Amniotic epithelial cell (primary cell): ENCODE measurements at regions not wholly inside any gene's neighbourhood (a gene's known extent, or its start where the extent isn't known, plus 50 kb on each side); places are given as distances from the start of the nearest gene placed in this dataset.
"Not testable (repeated sequence)": the region's sequence is repeated elsewhere in the genome, so short reads cannot be mapped to it uniquely, and the experiment has no call there.

Experiments
- DNase-seq: peaks from one replicate; pipeline ENCODE4 v3.0.0-alpha.2; 2010; ENCODE audit warnings: low read depth

DNA sequence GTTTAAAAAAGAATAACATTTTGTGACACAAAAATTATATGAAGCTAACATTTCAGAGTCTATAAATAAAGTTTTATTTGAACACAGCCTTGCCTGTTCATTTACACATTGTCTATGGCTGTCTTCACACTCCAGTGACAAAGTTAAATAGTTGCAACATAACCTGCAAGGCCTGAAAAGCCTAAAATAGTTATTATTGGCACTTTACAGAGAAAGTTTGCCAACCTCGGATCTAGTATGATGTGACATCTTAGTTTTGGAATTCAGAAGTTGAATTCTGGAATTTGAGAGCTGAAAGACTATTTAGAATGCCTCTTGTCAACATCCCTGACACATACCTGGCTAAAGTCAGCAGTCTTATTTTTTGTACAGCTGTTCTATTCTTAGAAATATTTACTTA, 68.3 kb downstream of the DYRK2 start:
- DNase-seq: peak; percentile 20

DNA sequence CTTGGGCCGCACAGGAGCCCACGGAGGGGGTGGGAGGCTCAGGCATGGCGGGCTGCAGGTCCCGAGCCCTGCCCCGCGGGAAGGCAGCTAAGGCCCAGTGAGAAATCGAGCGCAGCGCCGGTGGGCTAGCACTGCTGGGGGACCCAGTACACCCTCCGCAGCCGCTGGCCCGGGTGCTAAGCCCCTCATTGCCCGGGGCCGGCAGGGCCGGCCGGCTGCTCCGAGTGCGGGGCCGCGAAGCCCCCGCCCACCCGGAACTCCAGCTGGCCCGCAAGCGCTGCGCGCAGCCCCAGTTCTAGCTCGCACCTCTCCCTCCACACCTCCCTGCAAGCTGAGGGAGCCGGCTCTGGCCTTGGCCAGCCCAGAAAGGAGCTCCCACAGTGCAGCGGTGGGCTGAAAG, 70.8 kb downstream of the DYRK2 start:
- DNase-seq: not testable (repeated sequence)

DNA sequence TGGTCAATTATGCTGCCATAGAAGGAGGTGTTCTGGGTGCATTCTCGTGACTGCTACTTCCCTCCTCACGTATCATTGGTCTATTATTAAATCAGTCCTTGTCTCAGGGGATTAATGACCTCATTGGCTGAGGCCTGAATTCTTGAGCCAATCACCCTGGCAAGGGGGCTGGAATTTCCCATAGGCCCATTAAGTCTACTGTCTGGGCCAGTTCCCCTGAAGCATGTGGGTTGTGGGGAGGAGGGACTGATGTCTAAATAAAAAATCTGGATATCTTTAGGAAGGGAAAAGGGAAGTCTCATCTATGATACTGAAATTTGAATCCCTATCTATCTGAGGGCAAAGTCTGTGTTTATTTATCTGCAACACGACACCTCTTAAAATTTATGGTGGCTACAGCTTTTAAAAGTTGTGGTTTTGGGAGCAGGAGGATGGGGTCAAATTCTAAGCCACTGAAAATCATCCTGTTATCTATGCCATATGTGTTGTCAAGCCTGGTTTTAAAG, 71.9 kb downstream of the DYRK2 start:
- peak; percentile 71 for DNase-seq

DNA sequence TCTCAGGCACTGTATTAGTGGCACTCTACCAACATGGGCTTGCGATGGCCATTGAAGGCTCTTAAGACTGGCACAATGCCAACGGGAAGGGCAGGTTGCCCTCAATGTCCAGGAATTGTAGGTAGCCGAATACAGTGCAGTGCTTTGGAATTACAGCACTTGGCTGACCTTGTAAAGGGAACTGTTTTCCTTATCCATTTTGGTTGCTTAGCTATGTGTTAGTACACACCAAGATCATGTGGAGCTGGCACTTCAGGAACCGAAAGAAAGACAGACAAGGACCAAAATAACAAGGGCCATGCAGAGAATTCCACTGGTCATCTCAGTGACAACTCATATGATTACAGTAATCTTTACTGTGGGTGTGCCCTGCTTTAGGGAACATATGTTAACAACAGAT, 72.7 kb downstream of the DYRK2 start:
- peak; percentile 18 for DNase-seq

DNA sequence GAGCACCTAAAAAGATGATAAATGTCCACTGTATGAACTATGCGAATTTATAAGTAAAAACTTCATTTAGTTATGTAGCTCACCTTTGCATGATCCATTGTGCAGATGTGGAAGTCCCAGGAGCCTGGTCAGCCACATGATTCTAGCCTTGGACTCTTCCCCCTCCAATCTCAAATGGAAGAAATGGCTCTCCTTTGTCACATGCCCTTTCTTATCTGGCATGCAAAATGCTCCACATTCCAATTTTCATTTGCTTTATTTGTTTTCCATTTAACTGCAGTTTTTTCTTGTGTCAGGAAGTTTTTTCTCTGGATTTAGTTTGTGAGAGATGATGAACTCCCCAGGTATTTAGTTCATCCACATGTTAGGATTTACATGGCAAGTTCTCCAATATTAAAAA, 73.8 kb downstream of the DYRK2 start:
- DNase-seq: no peak

DNA sequence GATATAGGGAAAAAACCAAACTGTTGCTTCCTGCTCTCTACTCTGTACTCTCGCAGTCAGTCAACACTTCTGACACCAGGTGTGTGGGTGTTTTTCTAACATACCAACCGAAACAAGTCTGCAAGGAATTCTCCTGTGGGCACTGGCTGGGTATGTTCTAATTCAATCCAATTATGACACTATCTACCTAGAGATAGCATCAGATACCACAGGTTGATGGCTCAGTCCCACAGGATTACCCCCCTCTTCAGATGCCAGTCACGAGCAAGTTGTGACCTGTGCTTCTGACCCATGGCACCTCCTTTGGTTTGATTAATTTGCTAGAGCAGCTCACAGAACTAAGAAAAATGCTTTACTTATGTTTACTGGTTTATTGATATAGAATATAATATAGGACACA, 78.3 kb downstream of the DYRK2 start:
- DNase-seq: no peak

DNA sequence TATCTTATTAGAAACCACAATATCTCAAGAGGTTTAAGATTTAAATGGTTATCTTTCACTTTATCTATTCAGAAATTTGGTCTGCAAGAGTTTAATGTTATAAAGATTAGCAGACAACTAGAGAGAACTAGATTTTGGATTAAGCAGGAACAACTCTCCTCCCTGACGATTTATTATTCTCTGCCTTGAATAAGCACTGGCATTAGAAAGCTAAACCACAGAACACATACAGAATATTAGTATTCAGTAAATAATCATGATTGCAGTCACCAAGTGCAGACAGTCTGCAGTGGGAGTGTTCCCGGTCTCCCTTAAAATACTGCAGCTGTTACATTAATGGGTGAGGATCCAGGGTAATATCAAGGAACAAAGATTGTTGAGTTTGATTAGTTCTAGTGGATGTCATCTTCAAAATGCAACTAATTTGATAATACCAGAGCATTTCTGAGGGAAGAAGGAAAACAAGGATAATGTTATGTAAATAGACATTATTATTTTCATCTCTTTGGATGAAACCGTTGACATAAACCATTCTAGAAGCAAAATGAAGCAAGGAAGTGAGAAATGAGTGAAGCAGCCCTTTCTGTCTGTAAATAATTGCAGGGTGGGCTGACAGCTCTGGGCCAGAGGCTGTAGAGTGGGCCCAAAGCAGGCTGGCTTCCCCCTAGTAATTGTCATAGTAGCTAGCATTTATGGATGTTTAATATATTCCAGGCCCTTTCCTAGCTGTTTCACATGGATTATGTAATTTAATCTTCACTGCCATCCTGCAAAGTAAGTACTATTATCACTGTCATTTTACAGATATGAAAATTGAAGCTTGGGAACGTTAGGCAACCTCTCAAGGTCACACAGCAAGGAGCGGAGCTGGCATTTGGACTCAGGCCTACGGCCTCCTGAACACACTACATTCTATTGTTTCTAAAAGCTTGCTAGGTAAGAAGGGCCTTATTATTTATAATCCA, 79.4 kb downstream of the DYRK2 start:
- peak; percentile 62 for DNase-seq

DNA sequence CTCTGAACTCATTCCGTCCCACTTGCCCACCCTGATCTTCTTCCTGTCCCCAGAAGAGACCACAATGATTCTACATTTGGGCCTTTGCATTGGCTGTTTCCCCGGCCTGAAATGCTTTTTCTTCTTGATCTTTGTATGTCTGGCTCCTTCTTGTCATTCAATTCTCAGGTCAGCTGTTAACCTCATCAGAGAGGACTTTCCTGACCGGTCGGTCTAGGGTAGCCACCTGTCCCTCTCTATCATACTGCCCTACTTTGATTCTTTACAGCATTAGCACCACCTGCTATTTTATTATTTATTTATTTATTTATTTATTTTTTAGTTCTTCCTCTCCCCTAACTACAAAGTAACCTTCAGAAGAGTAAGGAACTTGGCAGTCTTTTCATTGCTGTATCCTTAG, 84.3 kb downstream of the DYRK2 start:
- no peak for DNase-seq

DNA sequence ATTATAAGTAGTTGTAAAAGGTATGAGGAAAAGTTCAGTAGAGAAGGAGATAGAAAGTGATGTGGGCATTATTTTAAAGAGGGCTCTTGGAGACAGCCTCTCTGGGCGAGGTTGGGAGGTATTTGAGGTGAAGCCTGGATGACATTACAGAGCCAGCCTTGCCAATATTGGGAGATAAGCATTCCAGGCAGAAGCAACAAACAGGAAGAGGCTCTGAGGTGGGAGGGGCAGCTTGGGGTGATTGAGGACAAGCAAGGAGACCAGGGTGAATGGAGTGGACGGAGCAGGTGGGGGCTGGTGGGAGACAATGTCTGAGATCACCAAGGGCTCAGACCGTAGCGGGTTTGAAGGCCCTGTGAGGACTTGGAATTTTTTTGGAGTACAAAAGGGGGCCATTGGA, 87.3 kb downstream of the DYRK2 start:
- no peak for DNase-seq

DNA sequence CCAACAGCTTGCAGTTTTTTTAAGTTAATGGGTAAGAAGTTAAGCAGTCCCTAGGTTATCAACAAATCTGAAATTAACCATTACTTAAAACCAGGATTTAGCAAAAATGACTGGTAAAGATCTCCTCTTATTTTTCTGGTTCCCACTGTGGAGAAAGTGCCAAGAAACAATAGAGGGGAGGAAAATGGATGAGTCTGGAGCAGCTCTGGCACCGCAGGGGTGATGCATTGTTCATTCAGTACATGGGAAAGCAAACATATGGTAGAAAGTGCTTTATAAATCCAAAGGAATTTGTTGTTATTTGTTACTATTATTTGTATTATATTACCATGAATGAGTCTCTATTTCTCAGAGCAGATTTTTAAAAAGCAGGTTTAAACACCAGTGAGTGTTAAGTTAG, 92.2 kb downstream of the DYRK2 start:
- DNase-seq: no peak

DNA sequence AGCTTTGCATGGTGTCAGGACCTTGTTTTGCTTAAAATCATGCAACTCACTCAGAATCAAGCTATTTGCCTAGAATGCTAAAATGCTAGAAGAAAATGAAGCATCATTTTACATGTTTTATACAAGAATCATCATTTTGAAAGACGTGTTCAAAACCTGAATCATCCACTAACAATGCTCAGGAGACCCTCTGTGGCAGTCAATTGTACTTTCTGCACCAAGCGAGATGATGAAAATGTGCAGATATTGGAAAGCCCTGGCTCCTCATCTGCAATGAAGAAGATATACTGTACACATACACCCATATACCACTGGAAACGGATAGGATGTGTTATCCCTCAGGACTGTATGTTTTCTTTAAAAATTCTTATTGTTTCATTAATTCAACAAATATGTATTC, 92.7 kb downstream of the DYRK2 start:
- no peak for DNase-seq

DNA sequence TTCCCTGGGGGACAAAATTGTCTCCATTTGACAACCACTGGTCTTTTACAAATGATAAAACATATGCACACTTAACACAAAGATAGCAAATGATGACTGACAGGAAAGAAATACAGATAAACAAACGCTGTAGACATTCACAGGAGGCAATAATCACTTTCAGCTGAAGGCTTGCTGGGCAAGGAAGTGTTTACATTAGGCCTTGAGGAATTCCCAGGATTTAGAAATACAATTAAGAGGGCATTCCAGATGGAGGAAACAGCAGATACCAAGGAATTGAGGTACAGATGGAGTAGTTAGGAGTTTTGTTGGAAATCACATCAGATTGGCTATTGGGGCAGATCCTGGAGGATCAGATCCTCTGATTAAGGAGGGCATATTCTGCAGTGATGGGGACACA, 93.9 kb downstream of the DYRK2 start:
- DNase-seq: peak; percentile 21

DNA sequence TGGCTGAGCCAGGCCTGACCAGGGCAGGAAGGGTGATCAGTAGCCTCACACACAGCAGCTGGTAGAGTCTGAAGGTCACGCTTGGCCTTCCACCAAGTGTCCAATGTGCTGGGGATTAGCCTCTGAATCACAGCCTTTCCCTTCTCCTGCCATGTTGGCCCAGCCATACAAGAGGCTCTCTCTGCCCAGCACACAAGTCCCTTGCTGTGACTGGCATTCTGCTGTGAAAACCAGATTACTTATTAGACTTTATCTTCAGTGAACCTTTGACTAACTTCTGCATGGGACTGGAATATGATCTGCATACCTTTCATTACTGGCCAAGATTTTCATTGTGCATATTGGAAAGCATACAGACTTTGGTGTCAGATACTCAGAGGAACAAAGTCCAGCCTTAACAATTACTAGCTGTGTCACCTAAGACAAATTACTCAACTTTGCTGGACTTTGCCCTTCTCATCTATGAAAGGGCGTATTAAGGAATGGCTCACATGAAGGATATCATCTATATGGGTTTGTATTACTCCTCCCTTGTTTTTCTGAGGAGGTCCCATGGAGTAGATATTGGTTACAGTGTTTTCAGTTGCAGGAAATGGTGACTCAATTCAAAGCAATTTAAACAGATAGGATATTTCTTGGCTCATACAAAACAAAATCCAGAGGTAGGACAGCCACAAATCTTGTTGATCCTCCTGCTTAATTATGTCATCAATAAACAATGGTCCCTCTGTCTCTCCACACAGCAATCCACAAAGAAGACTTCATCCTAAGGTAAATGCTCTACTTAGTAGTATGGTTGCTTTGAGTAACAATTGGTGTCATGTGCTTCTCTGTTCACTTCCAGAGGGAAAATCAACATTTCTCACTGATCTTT, 99.6 kb downstream of the DYRK2 start:
- peak; percentile 50 for DNase-seq

DNA sequence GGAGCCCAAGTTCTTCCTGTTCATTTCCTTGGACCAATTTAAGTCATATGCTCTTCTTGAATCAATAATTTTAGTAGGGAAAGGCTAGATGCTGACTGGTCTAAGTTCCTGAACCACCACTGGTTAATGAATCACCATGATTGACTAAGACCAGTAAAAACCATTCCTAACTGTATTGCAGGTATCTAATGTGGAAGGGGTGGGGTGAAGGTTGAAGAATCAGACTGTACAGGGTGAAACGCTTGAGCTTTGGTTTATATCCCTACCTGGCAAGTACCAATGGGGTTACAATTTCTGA, 100.1 kb downstream of the DYRK2 start:
- no peak for DNase-seq

DNA sequence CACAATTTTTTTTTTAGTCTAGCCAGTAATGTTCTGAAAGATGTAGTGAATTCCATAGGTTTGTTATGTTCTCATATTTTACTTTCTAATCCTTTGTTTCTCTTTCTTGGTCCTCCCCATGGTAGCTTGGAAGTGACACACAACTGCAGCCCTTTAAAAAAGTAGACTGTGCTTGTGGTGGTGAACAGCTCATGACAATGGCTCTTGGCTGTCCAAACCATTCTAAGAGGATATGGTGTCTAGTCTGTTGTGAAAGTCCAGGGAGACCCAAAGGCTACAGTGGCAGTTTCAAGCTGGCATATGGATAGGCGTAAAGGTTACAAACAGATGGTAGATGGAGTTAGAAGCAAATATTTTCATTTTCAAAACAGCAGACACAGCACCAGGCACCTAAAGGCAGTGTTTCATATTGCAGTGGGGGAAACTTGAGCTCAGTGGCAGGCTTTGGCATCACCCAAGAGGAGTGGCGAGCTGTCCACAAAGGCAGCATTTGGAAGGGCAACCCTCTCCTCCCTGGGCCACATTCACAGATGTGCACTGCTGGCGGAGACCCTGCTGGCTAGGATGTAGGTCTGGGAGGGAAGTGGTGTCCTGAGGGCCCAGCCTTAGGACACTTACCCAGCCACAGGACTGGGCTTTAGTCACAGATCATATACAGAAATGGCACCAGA, 102.1 kb downstream of the DYRK2 start:
- DNase-seq: no peak

DNA sequence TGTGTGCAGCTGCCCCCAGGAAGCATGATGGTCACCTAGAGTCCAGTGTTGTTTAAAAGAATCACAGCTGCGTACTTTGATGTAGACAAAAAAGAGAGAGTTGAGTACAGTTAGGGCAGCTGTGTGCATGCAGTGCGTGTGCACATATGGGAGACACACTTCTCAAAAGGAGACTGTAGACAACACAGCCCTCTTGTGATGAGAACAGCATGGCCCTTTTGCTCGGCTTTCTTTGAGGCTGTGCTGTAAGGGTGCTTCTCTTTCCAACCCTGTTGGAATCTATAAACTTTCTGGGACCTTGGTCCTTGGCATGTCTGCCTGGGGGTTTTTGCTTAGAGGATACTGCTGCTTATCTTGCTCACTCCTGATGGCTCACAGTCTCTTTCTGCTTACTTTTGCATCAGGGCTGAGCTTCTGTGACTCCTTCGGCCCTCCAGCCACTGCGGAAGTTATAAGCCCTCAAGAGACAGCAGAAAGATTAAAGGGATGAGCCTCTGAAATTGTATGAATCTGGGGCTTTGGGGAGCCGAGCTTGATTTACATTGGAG, 102.9 kb downstream of the DYRK2 start:
- no peak for DNase-seq

DNA sequence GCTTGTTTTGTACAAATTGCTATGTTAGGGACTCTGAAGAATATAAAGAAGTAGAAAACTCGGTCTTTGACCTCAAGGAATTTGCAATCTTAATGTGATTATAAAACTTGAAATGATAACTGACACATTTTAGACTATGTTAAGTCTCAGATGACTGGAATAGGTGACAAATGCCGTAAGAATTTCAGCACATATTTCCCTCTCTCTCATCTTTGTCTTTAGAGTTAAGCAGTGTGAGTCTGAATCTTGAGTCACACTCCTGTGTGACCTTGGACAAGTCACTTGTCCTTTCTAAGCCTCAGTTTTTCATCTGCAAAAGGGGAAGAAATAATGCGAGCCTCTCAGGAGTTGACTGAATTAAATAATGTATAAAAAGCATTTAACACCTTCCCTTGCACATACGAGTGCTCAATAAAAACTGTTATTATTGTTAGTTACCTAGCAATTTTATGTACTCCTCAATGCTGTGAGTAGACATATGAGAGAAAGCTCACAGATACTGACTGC, 103.7 kb downstream of the DYRK2 start:
- DNase-seq: peak; percentile 33

DNA sequence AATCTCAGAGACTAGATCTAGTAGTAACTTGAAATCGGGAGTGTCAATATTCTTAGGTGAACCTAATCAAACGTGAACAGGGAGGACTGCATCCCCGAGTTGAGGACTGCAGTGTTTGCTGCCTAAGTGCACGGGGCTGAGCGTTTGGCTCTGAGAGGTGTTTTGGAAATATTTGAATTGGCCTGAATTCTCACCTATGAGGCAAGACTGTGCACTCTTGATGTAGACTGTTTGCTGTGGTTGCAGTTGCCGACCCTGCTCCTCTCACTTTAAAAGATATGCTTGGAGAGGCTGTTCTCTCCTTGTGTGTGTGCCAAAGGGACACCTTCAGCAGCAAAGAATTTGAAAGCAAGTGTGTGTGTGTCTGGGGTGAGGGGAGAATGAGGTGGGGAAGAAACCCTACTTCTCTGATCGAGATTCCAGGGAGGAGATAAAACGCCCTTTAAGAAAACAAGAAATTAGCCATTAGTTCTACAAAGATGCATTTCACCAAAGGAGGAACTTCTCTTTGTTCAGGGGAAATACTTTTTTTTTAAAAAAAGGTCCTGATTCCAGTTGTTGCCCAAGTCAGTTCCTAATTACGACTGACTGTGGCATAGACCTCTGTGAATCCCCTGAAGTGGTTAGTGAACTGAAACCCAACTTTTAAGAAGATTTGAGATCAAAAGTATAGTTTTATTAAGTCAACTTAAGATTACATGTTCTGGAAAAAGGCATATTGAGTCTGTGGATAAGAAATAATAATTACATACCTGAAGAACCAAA, 106.6 kb downstream of the DYRK2 start:
- no peak for DNase-seq

DNA sequence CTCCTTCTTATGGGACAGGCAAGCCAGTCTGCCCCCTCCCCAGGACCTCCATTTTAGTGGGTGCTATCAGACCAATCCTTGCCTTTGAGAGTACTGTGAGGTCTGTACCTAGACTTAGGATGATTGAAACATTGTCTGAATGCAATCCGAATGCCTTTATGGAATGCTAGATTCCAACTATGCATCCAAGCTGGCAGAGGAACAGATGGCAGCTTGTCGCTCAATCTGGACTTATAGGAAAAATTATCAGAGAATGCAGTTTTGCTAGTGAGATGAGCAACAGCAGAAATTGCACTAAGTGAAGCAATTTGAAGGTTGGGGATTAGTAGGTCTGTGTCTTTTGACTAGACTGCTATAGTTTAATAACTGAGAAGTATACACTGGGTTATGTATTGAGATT, 109.1 kb downstream of the DYRK2 start:
- DNase-seq: no peak

DNA sequence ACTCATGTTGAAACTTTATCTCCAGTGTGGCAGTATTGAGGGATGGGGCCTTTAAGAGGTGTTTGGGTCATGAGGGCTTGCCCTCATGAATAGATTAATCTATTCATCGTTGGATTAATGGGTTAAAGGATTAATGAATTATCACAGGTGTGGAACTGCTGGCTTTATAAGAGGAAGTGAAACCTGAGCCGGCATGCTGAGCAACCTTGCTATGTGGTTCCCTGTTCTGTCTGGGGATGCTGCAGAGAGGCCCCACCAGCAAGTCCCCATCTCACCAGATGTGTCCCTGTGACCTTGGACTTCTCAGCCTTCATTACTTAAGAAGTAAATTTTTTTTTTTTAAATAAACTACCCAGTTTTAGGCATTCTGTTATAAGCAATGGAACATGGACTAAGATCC, 109.6 kb downstream of the DYRK2 start:
- DNase-seq: no peak

DNA sequence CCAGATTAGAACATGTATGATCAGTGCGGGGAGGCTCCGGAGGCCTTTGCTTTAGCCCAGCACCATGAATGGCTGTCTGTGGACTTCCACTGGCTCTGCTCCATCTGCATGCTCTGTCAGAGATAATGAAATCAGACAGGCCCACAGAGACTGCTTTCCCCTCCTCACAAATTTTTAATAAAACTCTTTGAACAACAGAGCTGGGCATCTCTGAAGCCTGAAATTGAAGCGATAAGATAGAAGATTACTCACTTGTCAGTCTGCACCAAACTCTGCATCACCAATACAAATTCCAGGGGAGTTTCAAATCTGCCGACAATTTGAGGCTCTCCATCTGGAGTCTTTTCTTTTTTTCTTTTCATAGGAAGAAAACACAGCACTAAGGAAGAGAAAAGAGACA, 110.0 kb downstream of the DYRK2 start:
- no peak for DNase-seq
